Tibial nerve (tissue), 4 donors: ENCODE measurements at regions not wholly inside any gene's neighbourhood (a gene's known extent, or its start where the extent isn't known, plus 50 kb on each side); places are given as distances from the start of the nearest gene placed in this dataset.
"Not testable (repeated sequence)": the region's sequence is repeated elsewhere in the genome, so short reads cannot be mapped to it uniquely, and the experiment has no call there.

Experiments used
- DNase-seq, 2 donors: peaks; one replicate each; pipeline ENCODE4 v3.0.0-alpha.2; 2019; ENCODE audit warnings: low spot score in 2 of 2
- H3K27ac ChIP-seq, 4 donors: fragments of 200-600 bp; sonication (generic) in 3 of 4; one replicate each; pipeline ENCODE4 v1.5.1; 2017 to 2019; ENCODE audit warnings: mild to moderate bottlenecking in 1 of 4
- H3K27me3 ChIP-seq, 2 donors: fragments of 200-600 bp; sonication (generic) in 1 of 2; one replicate each; pipeline versions ENCODE4 v1.5.1 to v1.6.0; 2017 to 2019
- H3K36me3 ChIP-seq, 3 donors: fragments of 200-600 bp; sonication (generic); one replicate each; pipeline ENCODE4 v1.5.1; 2018 to 2019
- H3K4me1 ChIP-seq, 4 donors: fragments of 200-600 bp; sonication (generic) in 3 of 4; one replicate each; pipeline ENCODE4 v1.5.1; 2017 to 2019
- H3K4me3 ChIP-seq, 4 donors: fragments of 200-600 bp; sonication (generic) in 3 of 4; one replicate each; pipeline ENCODE4 v1.5.1; 2017 to 2019; ENCODE audit warnings: mild to moderate bottlenecking in 1 of 4, moderate library complexity in 1 of 4
- H3K9me3 ChIP-seq, 4 donors: fragments of 200-600 bp; sonication (generic) in 3 of 4; one replicate each; pipeline ENCODE4 v1.5.1; 2017 to 2019
- EP300 ChIP-seq, 2 donors: sonication (generic); formaldehyde crosslinking; IDR thresholded peaks; one replicate each; pipeline ENCODE4 v1.6.1; 2017; ENCODE audit warnings: antibody characterized with exemption in 2 of 2, mild to moderate bottlenecking in 1 of 2
- POLR2A ChIP-seq, 2 donors: fragments of 450-650 bp; IDR thresholded peaks; one replicate each; pipeline ENCODE4 v1.6.1; 2017; ENCODE audit warnings: antibody characterized with exemption in 2 of 2, mild to moderate bottlenecking in 2 of 2, moderate library complexity in 2 of 2
- WGBS, 2 donors: methylation state at CpG; one replicate each; pipeline ENCODE4 v1.1.5; 2018; 5-methylcytosine and 5-hydroxymethylcytosine counted together
- TF ChIP-seq, protein P1 (sequence below), 5 experiments: fragments of 200-600 bp in 3 of 5; fragments of 450-650 bp in 2 of 5; sonication (generic) in 3 of 5; IDR thresholded peaks; one replicate each; pipeline ENCODE4 v1.5.1; 2016 to 2019; ENCODE audit warnings: antibody characterized with exemption in 5 of 5, mild to moderate bottlenecking in 3 of 5, moderate library complexity in 2 of 5

- TF ChIP-seq EP300 (IDR thresholded peaks at IDR 0.05) = no peak
- TF ChIP-seq POLR2A (IDR thresholded peaks at IDR 0.05) = no peak
- Histone ChIP-seq H3K4me1 (peaks cover 0 to 17% (median 0%) of the 10 kb centered on the region in 4 donors), H3K4me3 (no peak overlapping the region), H3K27me3 (no peaks in the 10 kb centered on the region), H3K36me3 (peaks cover 0 to 19% (median 0%) of the 10 kb centered on the region in 3 donors), H3K9me3 (peaks cover 0 to 14% (median 0%) of the 10 kb centered on the region in 4 donors), H3K27ac (no peak overlapping the region)
- DNase-seq = no peak
Measured at GRCh38 chr17:63292421-63292820, 153.7 kb downstream of the CYB561 start.

DNA sequence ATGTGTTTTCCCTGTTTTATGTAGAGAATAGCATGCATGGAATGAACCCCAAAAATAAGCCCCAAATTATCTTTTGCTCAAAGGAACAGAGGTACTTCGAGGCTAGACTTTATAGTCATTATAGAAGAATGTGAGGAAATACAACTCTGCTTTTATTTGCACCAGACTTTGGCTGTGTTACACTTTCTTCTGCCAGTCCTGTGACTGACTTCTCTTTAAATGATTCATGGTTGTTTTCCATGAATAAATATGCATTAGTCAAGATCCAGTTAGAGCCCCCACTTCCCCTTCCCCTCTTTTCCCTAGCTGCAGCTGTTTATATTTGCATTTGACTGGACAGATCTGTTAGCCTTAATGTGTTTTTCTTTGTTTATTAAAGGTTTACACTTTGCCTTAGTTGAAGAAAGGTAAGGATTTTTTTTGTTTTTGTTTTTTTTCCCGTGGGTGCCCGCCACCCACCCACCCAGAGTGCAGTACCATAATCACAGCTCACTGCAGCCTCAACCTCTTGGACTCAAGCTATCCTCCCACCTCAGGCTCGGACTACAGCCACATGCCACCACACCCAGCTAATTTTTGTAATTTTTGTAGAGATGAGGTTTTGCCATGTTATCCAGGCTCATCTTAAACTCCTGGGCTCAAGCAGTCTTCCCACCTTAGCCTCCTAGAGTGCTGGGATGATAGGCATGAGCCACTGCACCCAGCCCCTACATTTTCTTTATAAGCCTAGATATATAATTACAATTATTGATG is 152.6 kb downstream of the CYB561 start:
- Histone ChIP-seq H3K9me3 (peaks cover 0 to 16% (median 0%) of the 10 kb centered on the region in 4 donors), H3K4me1 (peaks cover 0 to 17% (median 0%) of the 10 kb centered on the region in 4 donors), H3K36me3 (peaks cover 0 to 8% (median 0%) of the 10 kb centered on the region in 3 donors), H3K4me3 (no peak overlapping the region), H3K27ac (peak overlapping the region in 1 of 4 donors; percentile 41), H3K27me3 (no peaks in the 10 kb centered on the region)
- no peak for TF ChIP-seq POLR2A (IDR thresholded peaks at IDR 0.05)
- TF ChIP-seq, protein P1, sequence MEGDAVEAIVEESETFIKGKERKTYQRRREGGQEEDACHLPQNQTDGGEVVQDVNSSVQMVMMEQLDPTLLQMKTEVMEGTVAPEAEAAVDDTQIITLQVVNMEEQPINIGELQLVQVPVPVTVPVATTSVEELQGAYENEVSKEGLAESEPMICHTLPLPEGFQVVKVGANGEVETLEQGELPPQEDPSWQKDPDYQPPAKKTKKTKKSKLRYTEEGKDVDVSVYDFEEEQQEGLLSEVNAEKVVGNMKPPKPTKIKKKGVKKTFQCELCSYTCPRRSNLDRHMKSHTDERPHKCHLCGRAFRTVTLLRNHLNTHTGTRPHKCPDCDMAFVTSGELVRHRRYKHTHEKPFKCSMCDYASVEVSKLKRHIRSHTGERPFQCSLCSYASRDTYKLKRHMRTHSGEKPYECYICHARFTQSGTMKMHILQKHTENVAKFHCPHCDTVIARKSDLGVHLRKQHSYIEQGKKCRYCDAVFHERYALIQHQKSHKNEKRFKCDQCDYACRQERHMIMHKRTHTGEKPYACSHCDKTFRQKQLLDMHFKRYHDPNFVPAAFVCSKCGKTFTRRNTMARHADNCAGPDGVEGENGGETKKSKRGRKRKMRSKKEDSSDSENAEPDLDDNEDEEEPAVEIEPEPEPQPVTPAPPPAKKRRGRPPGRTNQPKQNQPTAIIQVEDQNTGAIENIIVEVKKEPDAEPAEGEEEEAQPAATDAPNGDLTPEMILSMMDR (IDR thresholded peaks at IDR 0.05) = no peak
- no peak for DNase-seq
- 43 to 45% methylated on average over 4 of the region's 4 CpGs for WGBS, 2 donors

DNA sequence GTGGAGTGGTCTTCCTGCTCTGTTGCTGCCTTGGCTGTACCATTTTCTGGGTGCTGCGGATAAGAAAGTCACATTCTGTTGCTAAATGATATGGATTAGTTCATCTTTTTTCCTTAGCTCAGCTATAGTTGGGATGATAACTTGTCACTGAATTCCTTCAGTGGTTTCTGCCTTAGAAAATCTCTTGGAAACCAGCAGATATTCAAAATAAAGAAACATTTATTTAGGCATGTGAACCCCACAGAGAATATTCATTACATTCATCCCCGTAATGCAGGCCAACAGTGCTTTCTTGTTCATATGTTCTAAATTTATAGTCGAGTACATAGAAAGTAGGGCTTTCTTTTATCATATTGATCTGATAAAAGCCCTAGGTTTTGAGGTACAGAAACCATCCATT is 151.3 kb downstream of the CYB561 start:
- H3K27me3 ChIP-seq = no peaks in the 10 kb centered on the region
- 57 to 58% methylated on average over 3 of the region's 3 CpGs for WGBS, 2 donors
- no peak for DNase-seq
- H3K27ac ChIP-seq = no peak overlapping the region
- H3K9me3 ChIP-seq = peaks cover 0 to 21% (median 3%) of the 10 kb centered on the region in 4 donors
- peaks cover 0 to 17% (median 0%) of the 10 kb centered on the region in 4 donors for H3K4me1 ChIP-seq
- H3K4me3 ChIP-seq = no peak overlapping the region
- H3K36me3 ChIP-seq = peaks cover 0 to 8% (median 0%) of the 10 kb centered on the region in 3 donors
- no peak for TF ChIP-seq POLR2A (IDR thresholded peaks at IDR 0.05)

DNA sequence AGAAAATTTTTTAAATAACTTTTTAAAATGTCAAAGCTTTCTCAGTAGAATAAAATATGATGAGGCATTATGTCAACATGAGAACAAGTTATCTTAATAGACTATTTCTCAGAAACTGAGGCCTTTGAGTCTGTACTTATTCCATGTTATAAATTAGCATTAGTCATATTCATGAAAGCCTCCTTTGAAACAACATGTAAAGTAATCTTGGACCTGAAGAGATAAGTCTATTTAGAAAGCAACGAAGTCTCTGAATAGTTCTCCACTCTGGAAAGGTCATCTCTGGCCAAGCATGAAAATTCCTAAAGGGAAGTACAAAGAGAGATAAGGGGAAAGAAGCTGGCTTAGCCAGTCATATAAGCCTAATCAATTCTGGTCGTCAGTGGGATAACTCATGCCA is 150.8 kb downstream of the CYB561 start:
- DNase-seq = no peak
- H3K36me3 ChIP-seq = peaks cover 0 to 8% (median 0%) of the 10 kb centered on the region in 3 donors
- 25 to 41% methylated on average over 2 of the region's 2 CpGs for WGBS, 2 donors
- H3K4me3 ChIP-seq = no peak overlapping the region
- TF ChIP-seq POLR2A (IDR thresholded peaks at IDR 0.05) = no peak
- TF ChIP-seq, protein P1 (IDR thresholded peaks at IDR 0.05) = no peak
- TF ChIP-seq EP300 (IDR thresholded peaks at IDR 0.05) = no peak
- no peak overlapping the region for H3K27ac ChIP-seq
- peaks cover 0 to 21% (median 3%) of the 10 kb centered on the region in 4 donors for H3K9me3 ChIP-seq
- peaks cover 0 to 17% (median 0%) of the 10 kb centered on the region in 4 donors for H3K4me1 ChIP-seq
- H3K27me3 ChIP-seq = no peaks in the 10 kb centered on the region

GRCh38 chr17:63295839-63296590 is 150.1 kb downstream of the CYB561 start:
- H3K36me3 ChIP-seq = peaks cover 0 to 8% (median 0%) of the 10 kb centered on the region in 3 donors
- H3K27me3 ChIP-seq = no peaks in the 10 kb centered on the region
- no peak for DNase-seq
- peaks cover 0 to 21% (median 3%) of the 10 kb centered on the region in 4 donors for H3K9me3 ChIP-seq
- no peak for TF ChIP-seq POLR2A (IDR thresholded peaks at IDR 0.05)
- TF ChIP-seq, protein P1 (IDR thresholded peaks at IDR 0.05) = no peak
- WGBS, 2 donors = 92 to 93% methylated on average over 1 of the region's 1 CpG
- H3K4me1 ChIP-seq = peaks cover 0 to 17% (median 0%) of the 10 kb centered on the region in 4 donors
- H3K4me3 ChIP-seq = no peak overlapping the region
- H3K27ac ChIP-seq = no peak overlapping the region

- DNase-seq, H3K36me3 ChIP-seq, H3K27me3 ChIP-seq, H3K4me3 ChIP-seq, H3K27ac ChIP-seq, H3K4me1 ChIP-seq: not testable (repeated sequence)
- peaks cover 0 to 25% (median 5%) of the 10 kb centered on the region in 4 donors for H3K9me3 ChIP-seq
- 100% methylated on average over 1 of the region's 1 CpG for WGBS, 2 donors
Measured at GRCh38 chr17:63298916-63299315, 147.2 kb downstream of the CYB561 start.
